ENCODE measurements at regions not wholly inside any gene's neighbourhood (a gene's known extent, or its start where the extent isn't known, plus 50 kb on each side); places are given as distances from the start of the nearest gene placed in this dataset.
A peak's percentile ranks its signal among the peaks of the same experiment; 100 is the strongest.

DNA sequence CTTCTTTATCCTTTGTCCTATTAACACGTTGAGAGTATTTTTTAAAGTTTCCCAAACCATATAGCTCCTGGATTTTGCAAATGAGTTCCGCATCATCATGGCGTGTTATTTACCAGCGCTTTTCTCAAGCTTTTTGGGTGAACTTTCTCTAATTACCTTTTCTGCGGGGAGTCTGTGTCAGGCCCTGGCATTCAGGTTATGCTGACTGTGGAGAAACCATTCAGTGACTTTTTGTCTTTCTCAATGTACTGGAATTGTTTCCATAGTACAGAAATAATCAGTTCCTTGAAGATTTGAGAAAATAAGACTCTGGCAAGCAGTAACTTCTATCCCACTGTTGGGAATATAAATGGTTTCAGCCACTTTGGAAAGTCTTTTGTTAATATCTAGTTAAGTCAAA lies 115.3 kb downstream of the CDH26 start:
- peaks cover 0 to 2% of the 10 kb centered on the region in 2 donors for H3K4me1 ChIP-seq (ENCODE audit: control insufficient read depth in 2 of 2, insufficient read depth in 1 of 2, low read depth in 1 of 2, low read length in 2 of 2)
- H3K4me3 ChIP-seq (ENCODE audit: low read length in 2 of 2) = no peak overlapping the region
- no peaks in the 10 kb centered on the region for H3K36me3 ChIP-seq (replicated peaks in 1 of 2; ENCODE audit: control insufficient read depth in 2 of 2, insufficient read depth in 2 of 2, low read length in 2 of 2)
- no peak overlapping the region for H3K4ac ChIP-seq (ENCODE audit: low read length)
- no peak overlapping the region for H2AK5ac ChIP-seq (ENCODE audit: low read depth, low read length)
- H4K8ac ChIP-seq (ENCODE audit: low read depth, low read length) = no peak overlapping the region
- H2BK120ac ChIP-seq (ENCODE audit: low read depth, low read length) = no peak overlapping the region
- H2AFZ ChIP-seq (ENCODE audit: low read length) = no peak overlapping the region
- no peak overlapping the region for H4K91ac ChIP-seq (ENCODE audit: low read depth, low read length, poor library complexity)
- WGBS, 2 donors (ENCODE audit: extremely low coverage in 2 of 2, insufficient read length in 2 of 2, insufficient replicate concordance in 1 of 2) = no CpG with 5 or more reads among the region's 5 CpGs
- H2BK12ac ChIP-seq (ENCODE audit: low read length) = no peak overlapping the region
- H3K27me3 ChIP-seq (ENCODE audit: control insufficient read depth in 3 of 3, insufficient read depth in 3 of 3, low read depth in 1 of 3, low read length in 3 of 3) = peaks cover 0 to 2% (median 0%) of the 10 kb centered on the region in 3 experiments
- H3K9me3 ChIP-seq (replicated peaks in 1 of 2; ENCODE audit: control insufficient read depth in 2 of 2, insufficient read depth in 1 of 2, low read depth in 1 of 2, low read length in 2 of 2) = peaks cover 0 to 1% of the 10 kb centered on the region in 2 donors
- H3K18ac ChIP-seq (ENCODE audit: low read length) = no peak overlapping the region
- no peak overlapping the region for H3K4me2 ChIP-seq (ENCODE audit: insufficient read depth, low read length, poor library complexity, severe bottlenecking)
- H3K23ac ChIP-seq (ENCODE audit: low read depth, low read length, poor library complexity) = no peak overlapping the region
- H3K79me1 ChIP-seq (ENCODE audit: low read depth, low read length) = no peaks in the 10 kb centered on the region
- H3K27ac ChIP-seq (replicated peaks; ENCODE audit: low read length) = no peak overlapping the region
- DNase-seq (ENCODE audit: low spot score) = no peak
- no peak overlapping the region for H2BK5ac ChIP-seq (ENCODE audit: low read length)
- H3K9ac ChIP-seq (ENCODE audit: low read depth, low read length, poor library complexity) = no peak overlapping the region
- H3K14ac ChIP-seq (ENCODE audit: low read length) = no peak overlapping the region
- H2BK15ac ChIP-seq (ENCODE audit: low read length) = no peak overlapping the region

- H2BK120ac ChIP-seq (ENCODE audit: low read depth, low read length) = no peak overlapping the region
- no peak overlapping the region for H3K27ac ChIP-seq (replicated peaks; ENCODE audit: low read length)
- peaks cover 0 to 1% of the 10 kb centered on the region in 2 donors for H3K9me3 ChIP-seq (replicated peaks in 1 of 2; ENCODE audit: control insufficient read depth in 2 of 2, insufficient read depth in 1 of 2, low read depth in 1 of 2, low read length in 2 of 2)
- no CpG with 5 or more reads among the region's 10 CpGs for WGBS, 2 donors (ENCODE audit: extremely low coverage in 2 of 2, insufficient read length in 2 of 2, insufficient replicate concordance in 1 of 2)
- no peak overlapping the region for H4K91ac ChIP-seq (ENCODE audit: low read depth, low read length, poor library complexity)
- H3K79me1 ChIP-seq (ENCODE audit: low read depth, low read length) = no peaks in the 10 kb centered on the region
- peaks cover 0 to 2% of the 10 kb centered on the region in 2 donors for H3K4me1 ChIP-seq (ENCODE audit: control insufficient read depth in 2 of 2, insufficient read depth in 1 of 2, low read depth in 1 of 2, low read length in 2 of 2)
- no peak overlapping the region for H3K4ac ChIP-seq (ENCODE audit: low read length)
- H3K36me3 ChIP-seq (replicated peaks in 1 of 2; ENCODE audit: control insufficient read depth in 2 of 2, insufficient read depth in 2 of 2, low read length in 2 of 2) = no peaks in the 10 kb centered on the region
- no peak overlapping the region for H2BK15ac ChIP-seq (ENCODE audit: low read length)
- DNase-seq (ENCODE audit: low spot score) = no peak
- no peak overlapping the region for H3K4me3 ChIP-seq (ENCODE audit: low read length in 2 of 2)
- H2BK12ac ChIP-seq (ENCODE audit: low read length) = no peak overlapping the region
- no peak overlapping the region for H2BK5ac ChIP-seq (ENCODE audit: low read length)
- no peak overlapping the region for H2AFZ ChIP-seq (ENCODE audit: low read length)
- no peak overlapping the region for H2AK5ac ChIP-seq (ENCODE audit: low read depth, low read length)
- H3K14ac ChIP-seq (ENCODE audit: low read length) = no peak overlapping the region
- H3K23ac ChIP-seq (ENCODE audit: low read depth, low read length, poor library complexity) = no peak overlapping the region
- H4K8ac ChIP-seq (ENCODE audit: low read depth, low read length) = no peak overlapping the region
- H3K27me3 ChIP-seq (ENCODE audit: control insufficient read depth in 3 of 3, insufficient read depth in 3 of 3, low read depth in 1 of 3, low read length in 3 of 3) = peaks cover 0 to 2% (median 0%) of the 10 kb centered on the region in 3 experiments
- H3K18ac ChIP-seq (ENCODE audit: low read length) = no peak overlapping the region
- H3K4me2 ChIP-seq (ENCODE audit: insufficient read depth, low read length, poor library complexity, severe bottlenecking) = no peak overlapping the region
- no peak overlapping the region for H3K9ac ChIP-seq (ENCODE audit: low read depth, low read length, poor library complexity)
These were observed 116.1 kb downstream of the CDH26 start for GRCh38 chr20:60074276-60074675.

- H3K36me3 ChIP-seq (replicated peaks in 1 of 2; ENCODE audit: control insufficient read depth in 2 of 2, insufficient read depth in 2 of 2, low read length in 2 of 2) = no peaks in the 10 kb centered on the region
- WGBS, 2 donors (ENCODE audit: extremely low coverage in 2 of 2, insufficient read length in 2 of 2, insufficient replicate concordance in 1 of 2) = no CpG with 5 or more reads among the region's 15 CpGs
- peak overlapping the region; percentile 21 for H3K14ac ChIP-seq (ENCODE audit: low read length)
- peak overlapping the region; percentile 65 for H3K18ac ChIP-seq (ENCODE audit: low read length)
- peak overlapping the region; percentile 9 for H3K9ac ChIP-seq (ENCODE audit: low read depth, low read length, poor library complexity)
- H3K27ac ChIP-seq (replicated peaks; ENCODE audit: low read length) = no peak overlapping the region
- H4K91ac ChIP-seq (ENCODE audit: low read depth, low read length, poor library complexity) = no peak overlapping the region
- no peak overlapping the region for H2BK15ac ChIP-seq (ENCODE audit: low read length)
- no peak overlapping the region for H3K4me2 ChIP-seq (ENCODE audit: insufficient read depth, low read length, poor library complexity, severe bottlenecking)
- peak overlapping the region; percentile 9 for H2AK5ac ChIP-seq (ENCODE audit: low read depth, low read length)
- no peak overlapping the region for H2AFZ ChIP-seq (ENCODE audit: low read length)
- peaks cover 0 to 2% of the 10 kb centered on the region in 2 donors for H3K4me1 ChIP-seq (ENCODE audit: control insufficient read depth in 2 of 2, insufficient read depth in 1 of 2, low read depth in 1 of 2, low read length in 2 of 2)
- H2BK12ac ChIP-seq (ENCODE audit: low read length) = no peak overlapping the region
- peaks cover 0 to 1% of the 10 kb centered on the region in 2 donors for H3K9me3 ChIP-seq (replicated peaks in 1 of 2; ENCODE audit: control insufficient read depth in 2 of 2, insufficient read depth in 1 of 2, low read depth in 1 of 2, low read length in 2 of 2)
- no peak for DNase-seq (ENCODE audit: low spot score)
- no peak overlapping the region for H2BK120ac ChIP-seq (ENCODE audit: low read depth, low read length)
- H3K23ac ChIP-seq (ENCODE audit: low read depth, low read length, poor library complexity) = no peak overlapping the region
- H3K4me3 ChIP-seq (ENCODE audit: low read length in 2 of 2) = no peak overlapping the region
- H4K8ac ChIP-seq (ENCODE audit: low read depth, low read length) = no peak overlapping the region
- no peaks in the 10 kb centered on the region for H3K79me1 ChIP-seq (ENCODE audit: low read depth, low read length)
- no peak overlapping the region for H3K4ac ChIP-seq (ENCODE audit: low read length)
- peaks cover 0 to 2% (median 0%) of the 10 kb centered on the region in 3 experiments for H3K27me3 ChIP-seq (ENCODE audit: control insufficient read depth in 3 of 3, insufficient read depth in 3 of 3, low read depth in 1 of 3, low read length in 3 of 3)
- no peak overlapping the region for H2BK5ac ChIP-seq (ENCODE audit: low read length)
These were observed 120.4 kb downstream of the CDH26 start for GRCh38 chr20:60078351-60079250.

GRCh38 chr20:60080401-60080800 lies 122.2 kb downstream of the CDH26 start:
- Histone ChIP-seq H3K27me3 (ENCODE audit: control insufficient read depth in 3 of 3, insufficient read depth in 3 of 3, low read depth in 1 of 3, low read length in 3 of 3) (no peaks in the 10 kb centered on the region), H3K79me1 (ENCODE audit: low read depth, low read length) (no peaks in the 10 kb centered on the region), H3K9me3 (replicated peaks in 1 of 2; ENCODE audit: control insufficient read depth in 2 of 2, insufficient read depth in 1 of 2, low read depth in 1 of 2, low read length in 2 of 2) (no peaks in the 10 kb centered on the region), H2BK15ac (ENCODE audit: low read length) (no peak overlapping the region), H2BK5ac (ENCODE audit: low read length) (no peak overlapping the region), H4K91ac (ENCODE audit: low read depth, low read length, poor library complexity) (no peak overlapping the region), H2BK12ac (ENCODE audit: low read length) (no peak overlapping the region), H2BK120ac (ENCODE audit: low read depth, low read length) (no peak overlapping the region), H3K4me1 (ENCODE audit: control insufficient read depth in 2 of 2, insufficient read depth in 1 of 2, low read depth in 1 of 2, low read length in 2 of 2) (peaks cover 0 to 2% of the 10 kb centered on the region in 2 donors), H2AK5ac (ENCODE audit: low read depth, low read length) (no peak overlapping the region), H3K9ac (ENCODE audit: low read depth, low read length, poor library complexity) (no peak overlapping the region), H3K36me3 (replicated peaks in 1 of 2; ENCODE audit: control insufficient read depth in 2 of 2, insufficient read depth in 2 of 2, low read length in 2 of 2) (no peaks in the 10 kb centered on the region), H3K4me3 (ENCODE audit: low read length in 2 of 2) (no peak overlapping the region), H3K14ac (ENCODE audit: low read length) (peak overlapping the region; percentile 33), H3K4me2 (ENCODE audit: insufficient read depth, low read length, poor library complexity, severe bottlenecking) (no peak overlapping the region), H3K4ac (ENCODE audit: low read length) (no peak overlapping the region), H3K18ac (ENCODE audit: low read length) (no peak overlapping the region), H4K8ac (ENCODE audit: low read depth, low read length) (no peak overlapping the region), H2AFZ (ENCODE audit: low read length) (no peak overlapping the region), H3K27ac (replicated peaks; ENCODE audit: low read length) (no peak overlapping the region), H3K23ac (ENCODE audit: low read depth, low read length, poor library complexity) (no peak overlapping the region)
- no peak for DNase-seq (ENCODE audit: low spot score)
- no CpG with 5 or more reads among the region's 7 CpGs for WGBS, 2 donors (ENCODE audit: extremely low coverage in 2 of 2, insufficient read length in 2 of 2, insufficient replicate concordance in 1 of 2)

Measured in neuronal stem cell (in vitro differentiated cells).